ENCODE measurements at regions not wholly inside any gene's neighbourhood (a gene's known extent, or its start where the extent isn't known, plus 50 kb on each side); places are given as distances from the start of the nearest gene placed in this dataset.

DNA sequence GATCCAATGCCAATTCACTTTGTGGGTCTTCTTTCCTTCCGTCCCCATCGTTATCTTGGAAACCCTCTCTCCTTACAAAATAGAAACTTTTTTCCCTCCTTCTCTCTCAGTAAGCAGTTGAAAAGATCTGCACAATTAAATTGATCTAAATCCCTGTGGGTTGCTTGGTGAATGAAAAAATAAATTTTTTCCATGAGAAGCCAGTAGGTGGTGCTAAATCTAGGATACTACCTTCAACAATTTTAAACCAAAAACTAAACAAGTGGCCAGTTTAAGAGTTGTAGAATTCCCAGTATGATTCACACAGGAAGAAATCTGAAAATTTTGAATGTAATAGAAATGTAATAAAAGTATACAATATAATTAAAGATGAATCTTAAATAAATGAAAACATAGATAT is 990.3 kb upstream of the ZNF722 start:
- no peaks in the 10 kb centered on the region for H3K4me1 ChIP-seq (ENCODE audit: control insufficient read depth in 1 of 2, insufficient read depth in 2 of 2, low read length in 2 of 2)
- Mint-ChIP-seq H3K4me3 (no peak overlapping the region), H3K27ac (no peak overlapping the region), H3K4me1 (no peaks in the 10 kb centered on the region), H3K9me3 (peaks cover 5 to 35% (median 14%) of the 10 kb centered on the region in 7 donors), H3K36me3 (no peaks in the 10 kb centered on the region), H3K27me3 (ENCODE audit: low read depth in 3 of 3) (peaks cover 0 to 2% (median 2%) of the 10 kb centered on the region in 3 donors)
- H3K27me3 ChIP-seq (ENCODE audit: control insufficient read depth in 2 of 2, insufficient read depth in 2 of 2, low read length in 2 of 2), result no peaks in the 10 kb centered on the region
- no peaks in the 10 kb centered on the region for H3K79me2 ChIP-seq (ENCODE audit: insufficient read depth, low read length)
- whole genome bisulfite sequencing (ENCODE audit: insufficient coverage), result no CpG with 5 or more reads among the region's 2 CpGs
- H2AFZ ChIP-seq (ENCODE audit: insufficient read depth, low read depth, low read length, poor library complexity, severe bottlenecking), result no peak overlapping the region
- intact Hi-C loops (cut with micrococcal nuclease), result no loop called here
- H3K27ac ChIP-seq (ENCODE audit: low read depth in 1 of 2, low read length in 2 of 2), result no peak overlapping the region
- H4K20me1 ChIP-seq (ENCODE audit: insufficient read depth, low read length), result no peaks in the 10 kb centered on the region
- H3K4me3 ChIP-seq (replicated peaks in 1 of 3; ENCODE audit: low read depth in 2 of 3, low read length in 3 of 3), result no peak overlapping the region
- H3K4me2 ChIP-seq (replicated peaks; ENCODE audit: extremely low read depth, low read length, poor library complexity, severe bottlenecking), result no peak overlapping the region
- H3K9ac ChIP-seq (ENCODE audit: insufficient read depth, low read length, poor library complexity, severe bottlenecking), result no peak overlapping the region
- no peak for DNase-seq
- H3K9me3 ChIP-seq (replicated peaks in 1 of 2; ENCODE audit: control insufficient read depth in 1 of 2, insufficient read depth in 1 of 2, low read length in 2 of 2), result peaks cover 3 to 22% of the 10 kb centered on the region in 2 donors
- TF ChIP-seq, protein P1, sequence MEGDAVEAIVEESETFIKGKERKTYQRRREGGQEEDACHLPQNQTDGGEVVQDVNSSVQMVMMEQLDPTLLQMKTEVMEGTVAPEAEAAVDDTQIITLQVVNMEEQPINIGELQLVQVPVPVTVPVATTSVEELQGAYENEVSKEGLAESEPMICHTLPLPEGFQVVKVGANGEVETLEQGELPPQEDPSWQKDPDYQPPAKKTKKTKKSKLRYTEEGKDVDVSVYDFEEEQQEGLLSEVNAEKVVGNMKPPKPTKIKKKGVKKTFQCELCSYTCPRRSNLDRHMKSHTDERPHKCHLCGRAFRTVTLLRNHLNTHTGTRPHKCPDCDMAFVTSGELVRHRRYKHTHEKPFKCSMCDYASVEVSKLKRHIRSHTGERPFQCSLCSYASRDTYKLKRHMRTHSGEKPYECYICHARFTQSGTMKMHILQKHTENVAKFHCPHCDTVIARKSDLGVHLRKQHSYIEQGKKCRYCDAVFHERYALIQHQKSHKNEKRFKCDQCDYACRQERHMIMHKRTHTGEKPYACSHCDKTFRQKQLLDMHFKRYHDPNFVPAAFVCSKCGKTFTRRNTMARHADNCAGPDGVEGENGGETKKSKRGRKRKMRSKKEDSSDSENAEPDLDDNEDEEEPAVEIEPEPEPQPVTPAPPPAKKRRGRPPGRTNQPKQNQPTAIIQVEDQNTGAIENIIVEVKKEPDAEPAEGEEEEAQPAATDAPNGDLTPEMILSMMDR (IDR thresholded peaks at IDR 0.05), result no peak
- H3K36me3 ChIP-seq (replicated peaks in 1 of 2; ENCODE audit: control insufficient read depth in 1 of 2, insufficient read depth in 2 of 2, low read length in 2 of 2), result no peaks in the 10 kb centered on the region

GRCh38 chr7:63009771-63010170 is 988.9 kb upstream of the ZNF722 start:
- no peaks in the 10 kb centered on the region for H3K4me1 Mint-ChIP-seq
- WGBS (ENCODE audit: insufficient coverage), result 85% methylated on average over 4 of the region's 7 CpGs
- TF ChIP-seq, protein P1 (IDR thresholded peaks at IDR 0.05), result no peak
- peaks cover 0 to 2% (median 2%) of the 10 kb centered on the region in 3 donors for H3K27me3 Mint-ChIP-seq (ENCODE audit: low read depth in 3 of 3)
- H3K27ac Mint-ChIP-seq, result no peak overlapping the region
- intact Hi-C loops (cut with micrococcal nuclease), result loop anchor here (10.0 kb wide), 2 partner anchors 45 to 1615 kb away; no protein-coding TSS in a partner anchor
- no peak overlapping the region for H3K4me2 ChIP-seq (replicated peaks; ENCODE audit: extremely low read depth, low read length, poor library complexity, severe bottlenecking)
- H3K9me3 Mint-ChIP-seq, result peaks cover 7 to 49% (median 23%) of the 10 kb centered on the region in 7 donors
- H3K9me3 ChIP-seq (replicated peaks in 1 of 2; ENCODE audit: control insufficient read depth in 1 of 2, insufficient read depth in 1 of 2, low read length in 2 of 2), result peaks cover 12 to 34% of the 10 kb centered on the region in 2 donors
- H3K4me3 Mint-ChIP-seq, result no peak overlapping the region
- H3K27me3 ChIP-seq (ENCODE audit: control insufficient read depth in 2 of 2, insufficient read depth in 2 of 2, low read length in 2 of 2), result no peaks in the 10 kb centered on the region
- no peaks in the 10 kb centered on the region for H3K36me3 Mint-ChIP-seq
- H3K4me1 ChIP-seq (ENCODE audit: control insufficient read depth in 1 of 2, insufficient read depth in 2 of 2, low read length in 2 of 2), result no peaks in the 10 kb centered on the region
- no peak for DNase-seq
- no peak overlapping the region for H3K9ac ChIP-seq (ENCODE audit: insufficient read depth, low read length, poor library complexity, severe bottlenecking)
- H3K36me3 ChIP-seq (replicated peaks in 1 of 2; ENCODE audit: control insufficient read depth in 1 of 2, insufficient read depth in 2 of 2, low read length in 2 of 2), result no peaks in the 10 kb centered on the region
- no peaks in the 10 kb centered on the region for H4K20me1 ChIP-seq (ENCODE audit: insufficient read depth, low read length)
- no peak overlapping the region for H2AFZ ChIP-seq (ENCODE audit: insufficient read depth, low read depth, low read length, poor library complexity, severe bottlenecking)
- no peaks in the 10 kb centered on the region for H3K79me2 ChIP-seq (ENCODE audit: insufficient read depth, low read length)
- H3K27ac ChIP-seq (ENCODE audit: low read depth in 1 of 2, low read length in 2 of 2), result no peak overlapping the region
- H3K4me3 ChIP-seq (replicated peaks in 1 of 3; ENCODE audit: low read depth in 2 of 3, low read length in 3 of 3), result no peak overlapping the region
